ENCODE measurements at regions not wholly inside any gene's neighbourhood (a gene's known extent, or its start where the extent isn't known, plus 50 kb on each side); places are given as distances from the start of the nearest gene placed in this dataset.
"Not testable (repeated sequence)": the region's sequence is repeated elsewhere in the genome, so short reads cannot be mapped to it uniquely, and the experiment has no call there.

DNA sequence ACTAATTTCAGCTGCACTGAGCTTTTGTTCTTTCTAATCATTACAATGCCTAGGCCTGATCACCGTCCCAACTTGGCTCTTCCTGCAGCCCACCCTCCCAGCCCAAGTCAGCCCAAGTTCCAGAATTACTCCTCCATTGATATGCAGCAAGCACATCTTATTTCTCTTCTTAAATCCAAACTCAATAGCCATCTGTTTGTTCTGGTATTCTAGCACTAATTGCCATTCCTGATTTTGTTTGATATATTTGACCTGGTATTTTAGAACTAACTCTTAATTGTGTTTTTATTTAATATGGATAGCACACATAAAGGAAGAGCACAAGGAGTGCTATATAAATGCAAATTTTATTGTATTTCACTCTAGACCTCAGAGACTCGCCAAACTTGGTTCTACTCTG lies 241.2 kb downstream of the SKIDA1 start:
- no peak for DNase-seq (ENCODE audit: low read depth in 6 of 9, low spot score in 9 of 9)
- no peaks in the 10 kb centered on the region for H3K4me1 ChIP-seq (ENCODE audit: control insufficient read depth in 2 of 2, insufficient read depth in 2 of 2, low read length in 2 of 2)

DNA sequence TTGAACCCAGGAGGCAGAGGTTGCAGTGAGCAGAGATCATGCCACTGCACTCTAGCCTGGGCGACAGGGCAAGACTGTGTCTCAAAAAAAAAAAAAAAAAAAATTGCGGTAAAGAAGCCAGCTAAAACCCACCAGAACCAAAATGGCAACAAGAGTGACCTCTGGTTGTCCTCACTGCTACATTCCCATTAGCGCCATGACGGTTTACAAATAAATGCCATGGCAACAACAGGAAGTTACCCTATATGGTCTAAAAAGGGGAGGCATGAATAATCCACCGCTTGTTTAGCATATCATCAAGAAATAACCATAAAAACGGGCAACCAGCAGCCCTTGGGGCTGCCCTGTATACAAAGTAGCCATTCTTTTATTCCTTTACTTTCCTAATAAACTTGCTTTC lies 242.4 kb downstream of the SKIDA1 start:
- not testable (repeated sequence) for DNase-seq (ENCODE audit: low read depth in 6 of 9, low spot score in 9 of 9); H3K4me3 ChIP-seq (ENCODE audit: low read length in 2 of 2); H3K36me3 ChIP-seq (ENCODE audit: control insufficient read depth in 2 of 2, insufficient read depth in 2 of 2, low read length in 1 of 2); H3K27me3 ChIP-seq (ENCODE audit: control insufficient read depth in 2 of 2, insufficient read depth in 1 of 2, low read length in 1 of 2); H3K27ac ChIP-seq (ENCODE audit: low read depth in 1 of 2, low read length in 1 of 2); H3K4me1 ChIP-seq (ENCODE audit: control insufficient read depth in 2 of 2, insufficient read depth in 2 of 2, low read length in 2 of 2); H3K9me3 ChIP-seq (ENCODE audit: control insufficient read depth in 2 of 2, insufficient read depth in 1 of 2, low read length in 1 of 2)
- WGBS: 94% methylated on average over 6 of the region's 6 CpGs

More for the DNA sequence above, 241.2 kb downstream of the SKIDA1 start:
- H3K4me3 ChIP-seq (ENCODE audit: low read length in 2 of 2): no peak overlapping the region
- no peak overlapping the region for H3K27ac ChIP-seq (ENCODE audit: low read depth in 1 of 2, low read length in 1 of 2)
- H3K27me3 ChIP-seq (ENCODE audit: control insufficient read depth in 2 of 2, insufficient read depth in 1 of 2, low read length in 1 of 2): no peaks in the 10 kb centered on the region
- no peaks in the 10 kb centered on the region for H3K9me3 ChIP-seq (ENCODE audit: control insufficient read depth in 2 of 2, insufficient read depth in 1 of 2, low read length in 1 of 2)
- H3K36me3 ChIP-seq (ENCODE audit: control insufficient read depth in 2 of 2, insufficient read depth in 2 of 2, low read length in 1 of 2): no peaks in the 10 kb centered on the region
- whole genome bisulfite sequencing: 93% methylated on average over 2 of the region's 2 CpGs

DNA sequence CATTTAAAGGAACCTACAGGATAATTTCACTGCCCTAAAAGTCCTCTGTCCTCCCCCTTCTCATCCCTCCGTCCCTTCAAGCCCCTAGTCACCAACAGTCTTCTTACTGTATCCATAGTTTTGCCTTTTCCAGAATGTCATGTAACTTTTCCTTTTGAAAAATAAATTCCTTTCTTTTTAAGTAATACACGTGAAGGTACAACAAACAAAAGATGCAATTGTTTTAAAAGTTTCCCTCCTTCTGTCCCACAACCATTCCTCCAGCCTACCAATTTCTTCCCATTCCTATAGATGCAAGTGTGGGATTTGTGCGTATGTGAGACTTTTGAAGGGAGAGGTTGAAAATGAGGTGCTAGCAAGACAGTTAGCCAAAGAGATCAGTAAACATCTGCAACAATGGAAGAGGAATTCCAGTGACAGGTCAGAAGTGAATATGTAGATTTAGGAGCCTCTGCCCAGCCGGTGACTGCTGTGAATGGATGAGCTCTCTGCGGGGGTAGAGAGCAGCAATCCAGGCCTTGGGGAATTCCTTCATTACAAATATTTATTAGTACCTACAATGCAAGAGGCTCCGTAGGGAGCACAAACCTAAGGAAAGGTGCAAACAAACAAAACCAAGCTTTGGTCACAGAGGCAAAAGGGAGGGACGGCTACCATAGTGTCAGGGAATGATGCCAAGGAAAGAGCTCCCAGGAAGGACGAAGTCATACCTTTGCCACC lies 243.6 kb downstream of the SKIDA1 start:
- H3K4me3 ChIP-seq (ENCODE audit: low read length in 2 of 2): no peak overlapping the region
- no peaks in the 10 kb centered on the region for H3K9me3 ChIP-seq (ENCODE audit: control insufficient read depth in 2 of 2, insufficient read depth in 1 of 2, low read length in 1 of 2)
- no peaks in the 10 kb centered on the region for H3K36me3 ChIP-seq (ENCODE audit: control insufficient read depth in 2 of 2, insufficient read depth in 2 of 2, low read length in 1 of 2)
- no peak for DNase-seq (ENCODE audit: low read depth in 6 of 9, low spot score in 9 of 9)
- no peak overlapping the region for H3K27ac ChIP-seq (ENCODE audit: low read depth in 1 of 2, low read length in 1 of 2)
- no peaks in the 10 kb centered on the region for H3K27me3 ChIP-seq (ENCODE audit: control insufficient read depth in 2 of 2, insufficient read depth in 1 of 2, low read length in 1 of 2)
- 96% methylated on average over 8 of the region's 8 CpGs for WGBS
- no peaks in the 10 kb centered on the region for H3K4me1 ChIP-seq (ENCODE audit: control insufficient read depth in 2 of 2, insufficient read depth in 2 of 2, low read length in 2 of 2)

DNA sequence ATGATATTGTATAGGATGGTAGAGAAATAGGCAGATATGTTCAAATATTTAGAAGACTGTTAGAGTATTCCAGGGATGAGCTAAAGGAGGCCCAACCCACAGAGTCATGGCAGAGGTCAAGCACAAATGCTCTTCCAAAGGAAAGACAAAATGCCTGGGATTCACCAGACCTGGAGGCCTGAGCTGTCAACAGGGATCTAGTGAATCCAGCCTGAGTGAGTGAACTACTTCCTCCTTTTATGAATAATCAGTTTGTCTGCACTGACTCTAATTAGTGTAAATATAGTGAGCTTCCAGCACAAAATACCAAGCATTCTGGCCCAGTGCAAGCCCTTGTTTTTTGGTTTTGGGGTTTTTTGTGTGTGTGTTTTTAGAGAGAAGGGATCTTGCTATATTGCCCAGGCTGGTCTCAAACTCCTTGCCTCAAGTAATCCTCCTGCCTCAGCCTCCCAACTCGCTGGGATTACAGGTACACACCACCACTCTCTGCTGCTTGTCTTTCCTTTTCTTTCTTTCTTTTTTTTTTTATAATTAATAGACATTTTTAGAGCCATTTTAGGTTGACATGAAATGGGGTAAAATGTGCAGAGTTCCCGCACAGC lies 244.4 kb downstream of the SKIDA1 start:
- WGBS: 88% methylated on average over 2 of the region's 2 CpGs
- Histone ChIP-seq H3K27ac (ENCODE audit: low read depth in 1 of 2, low read length in 1 of 2) (no peak overlapping the region), H3K4me1 (ENCODE audit: control insufficient read depth in 2 of 2, insufficient read depth in 2 of 2, low read length in 2 of 2) (no peaks in the 10 kb centered on the region), H3K9me3 (ENCODE audit: control insufficient read depth in 2 of 2, insufficient read depth in 1 of 2, low read length in 1 of 2) (no peaks in the 10 kb centered on the region), H3K4me3 (ENCODE audit: low read length in 2 of 2) (no peak overlapping the region), H3K36me3 (ENCODE audit: control insufficient read depth in 2 of 2, insufficient read depth in 2 of 2, low read length in 1 of 2) (no peaks in the 10 kb centered on the region), H3K27me3 (ENCODE audit: control insufficient read depth in 2 of 2, insufficient read depth in 1 of 2, low read length in 1 of 2) (no peaks in the 10 kb centered on the region)
- DNase-seq (ENCODE audit: low read depth in 6 of 9, low spot score in 9 of 9): no peak

DNA sequence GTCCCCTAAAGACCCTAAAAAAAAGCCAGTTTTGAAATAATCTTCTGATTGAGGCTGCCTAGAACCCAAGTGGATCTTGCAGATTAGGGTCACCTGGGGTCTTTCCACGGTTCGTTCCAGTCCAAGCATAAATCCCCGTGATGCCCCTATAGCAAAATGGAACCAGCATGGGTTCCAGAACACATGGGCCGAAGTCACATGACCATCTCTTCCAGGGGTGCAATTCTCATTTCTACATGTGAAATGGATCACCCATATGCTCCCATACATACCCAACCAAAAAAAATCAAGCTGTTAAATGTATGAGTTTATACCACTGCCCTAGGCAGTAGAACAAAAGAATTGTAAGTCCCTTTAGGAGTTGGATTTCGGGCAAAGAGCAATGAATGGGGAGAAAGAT lies 245.4 kb downstream of the SKIDA1 start:
- Histone ChIP-seq H3K4me1 (ENCODE audit: control insufficient read depth in 2 of 2, insufficient read depth in 2 of 2, low read length in 2 of 2) (no peaks in the 10 kb centered on the region), H3K9me3 (ENCODE audit: control insufficient read depth in 2 of 2, insufficient read depth in 1 of 2, low read length in 1 of 2) (peaks cover 0 to under 1% of the 10 kb centered on the region in 2 donors), H3K4me3 (ENCODE audit: low read length in 2 of 2) (no peak overlapping the region), H3K27ac (ENCODE audit: low read depth in 1 of 2, low read length in 1 of 2) (no peak overlapping the region), H3K27me3 (ENCODE audit: control insufficient read depth in 2 of 2, insufficient read depth in 1 of 2, low read length in 1 of 2) (no peaks in the 10 kb centered on the region), H3K36me3 (ENCODE audit: control insufficient read depth in 2 of 2, insufficient read depth in 2 of 2, low read length in 1 of 2) (no peaks in the 10 kb centered on the region)
- DNase-seq (ENCODE audit: low read depth in 6 of 9, low spot score in 9 of 9): no peak
- 95% methylated on average over 5 of the region's 5 CpGs for WGBS

DNA sequence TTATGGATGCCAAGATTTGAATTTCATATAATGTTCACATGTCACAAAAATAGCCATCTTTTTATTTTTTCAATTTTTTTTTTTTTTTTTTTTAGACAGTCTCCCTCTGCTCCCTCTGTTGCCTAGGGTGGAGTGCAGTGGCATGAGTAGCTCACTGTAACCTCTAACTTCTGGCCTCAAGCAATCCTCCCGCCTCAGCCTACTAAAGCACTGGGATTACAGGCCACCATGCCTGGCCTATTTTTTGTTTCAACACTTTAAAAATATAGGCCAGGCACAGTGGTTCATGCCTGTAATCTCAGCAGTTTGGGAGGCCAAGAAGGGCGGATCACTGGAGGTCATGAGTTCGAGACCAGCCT lies 246.3 kb downstream of the SKIDA1 start:
- WGBS: over 99% methylated on average over 3 of the region's 3 CpGs
- DNase-seq (ENCODE audit: low read depth in 6 of 9, low spot score in 9 of 9): no peak
- Histone ChIP-seq H3K27me3 (ENCODE audit: control insufficient read depth in 2 of 2, insufficient read depth in 1 of 2, low read length in 1 of 2) (no peaks in the 10 kb centered on the region), H3K36me3 (ENCODE audit: control insufficient read depth in 2 of 2, insufficient read depth in 2 of 2, low read length in 1 of 2) (no peaks in the 10 kb centered on the region), H3K27ac (ENCODE audit: low read depth in 1 of 2, low read length in 1 of 2) (no peak overlapping the region), H3K4me1 (ENCODE audit: control insufficient read depth in 2 of 2, insufficient read depth in 2 of 2, low read length in 2 of 2) (no peaks in the 10 kb centered on the region), H3K9me3 (ENCODE audit: control insufficient read depth in 2 of 2, insufficient read depth in 1 of 2, low read length in 1 of 2) (peaks cover 0 to 4% of the 10 kb centered on the region in 2 donors), H3K4me3 (ENCODE audit: low read length in 2 of 2) (no peak overlapping the region)

DNA sequence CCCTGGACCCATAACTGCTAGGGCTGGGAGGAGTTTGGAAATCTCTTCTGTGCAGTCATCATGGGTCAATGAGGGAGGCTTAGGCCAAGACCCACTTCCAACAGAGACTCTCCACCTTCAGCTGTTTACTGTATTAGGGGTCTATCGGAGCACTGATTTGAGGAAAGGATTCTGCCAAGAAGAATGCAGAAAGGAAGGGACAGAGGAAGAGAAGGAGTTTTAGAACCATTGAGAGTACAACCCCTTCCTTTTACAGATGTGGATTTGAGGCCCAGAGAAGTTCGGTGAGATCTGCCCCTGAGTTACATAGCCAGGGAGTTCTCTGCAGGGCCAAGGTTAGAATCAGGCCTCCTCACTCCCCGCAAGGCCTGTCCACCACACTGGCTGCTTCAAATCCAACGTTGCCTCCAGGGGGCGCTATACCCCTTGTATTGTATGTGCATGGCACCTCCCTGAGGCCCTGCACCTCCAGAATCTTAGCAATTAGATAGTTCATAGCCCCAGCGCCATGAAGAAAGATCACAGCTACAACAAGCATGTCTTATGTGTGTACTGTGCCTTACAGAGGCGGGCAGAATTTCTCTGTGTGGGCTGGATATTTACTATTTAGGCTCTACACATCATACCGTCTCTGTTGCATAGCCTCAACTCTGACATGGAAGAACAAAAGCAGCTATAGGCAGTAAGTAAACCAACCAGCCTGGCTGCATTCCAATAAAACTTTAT lies 246.8 kb downstream of the SKIDA1 start:
- 54% methylated on average over 8 of the region's 8 CpGs for WGBS
- no peak overlapping the region for H3K27ac ChIP-seq (ENCODE audit: low read depth in 1 of 2, low read length in 1 of 2)
- DNase-seq (ENCODE audit: low read depth in 6 of 9, low spot score in 9 of 9): peak; percentile 44 to 85 (median 65)

DNA sequence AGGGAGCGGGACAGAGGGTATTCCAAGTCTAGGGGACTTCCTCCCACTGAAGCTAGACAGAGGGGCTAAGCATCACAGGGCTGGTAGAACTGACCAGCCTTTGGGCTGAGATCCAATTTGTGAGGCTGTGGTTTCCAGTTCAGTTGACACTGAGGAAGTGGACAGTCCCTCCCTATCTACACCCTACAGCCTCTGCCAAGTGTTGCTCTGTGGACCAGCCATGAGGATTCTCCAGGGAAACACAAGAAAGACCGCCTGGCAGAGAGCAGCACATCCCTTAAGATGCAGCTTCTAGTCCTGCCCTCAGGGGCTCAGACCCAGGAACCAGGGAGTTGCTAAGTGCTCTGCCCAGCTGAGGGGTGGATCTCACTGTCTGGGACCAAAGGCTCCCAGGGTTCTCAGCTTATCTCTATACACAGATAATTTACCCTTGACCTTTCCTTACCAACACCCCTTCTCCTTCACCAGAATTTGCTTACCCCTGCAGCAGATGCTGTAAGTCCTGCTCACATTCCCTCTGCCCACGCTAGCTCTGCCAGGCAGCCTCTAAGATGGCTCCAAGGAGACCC lies 252.0 kb downstream of the SKIDA1 start:
- WGBS: 96% methylated on average over 3 of the region's 3 CpGs
- no peak for DNase-seq (ENCODE audit: low read depth in 6 of 9, low spot score in 9 of 9)
- Histone ChIP-seq H3K4me3 (ENCODE audit: low read length in 2 of 2) (no peak overlapping the region), H3K27me3 (ENCODE audit: control insufficient read depth in 2 of 2, insufficient read depth in 1 of 2, low read length in 1 of 2) (no peaks in the 10 kb centered on the region), H3K9me3 (ENCODE audit: control insufficient read depth in 2 of 2, insufficient read depth in 1 of 2, low read length in 1 of 2) (peaks cover 0 to 4% of the 10 kb centered on the region in 2 donors), H3K36me3 (ENCODE audit: control insufficient read depth in 2 of 2, insufficient read depth in 2 of 2, low read length in 1 of 2) (no peaks in the 10 kb centered on the region), H3K4me1 (ENCODE audit: control insufficient read depth in 2 of 2, insufficient read depth in 2 of 2, low read length in 2 of 2) (no peaks in the 10 kb centered on the region), H3K27ac (ENCODE audit: low read depth in 1 of 2, low read length in 1 of 2) (no peak overlapping the region)

More for the DNA sequence above, 246.8 kb downstream of the SKIDA1 start:
- peaks cover 0 to 4% of the 10 kb centered on the region in 2 donors for H3K9me3 ChIP-seq (ENCODE audit: control insufficient read depth in 2 of 2, insufficient read depth in 1 of 2, low read length in 1 of 2)
- no peaks in the 10 kb centered on the region for H3K27me3 ChIP-seq (ENCODE audit: control insufficient read depth in 2 of 2, insufficient read depth in 1 of 2, low read length in 1 of 2)
- no peaks in the 10 kb centered on the region for H3K36me3 ChIP-seq (ENCODE audit: control insufficient read depth in 2 of 2, insufficient read depth in 2 of 2, low read length in 1 of 2)
- H3K4me1 ChIP-seq (ENCODE audit: control insufficient read depth in 2 of 2, insufficient read depth in 2 of 2, low read length in 2 of 2): no peaks in the 10 kb centered on the region
- H3K4me3 ChIP-seq (ENCODE audit: low read length in 2 of 2): no peak overlapping the region

Data from thymus (tissue), 11 donors.